ENCODE measurements at regions not wholly inside any gene's neighbourhood (a gene's known extent, or its start where the extent isn't known, plus 50 kb on each side); places are given as distances from the start of the nearest gene placed in this dataset.

DNA sequence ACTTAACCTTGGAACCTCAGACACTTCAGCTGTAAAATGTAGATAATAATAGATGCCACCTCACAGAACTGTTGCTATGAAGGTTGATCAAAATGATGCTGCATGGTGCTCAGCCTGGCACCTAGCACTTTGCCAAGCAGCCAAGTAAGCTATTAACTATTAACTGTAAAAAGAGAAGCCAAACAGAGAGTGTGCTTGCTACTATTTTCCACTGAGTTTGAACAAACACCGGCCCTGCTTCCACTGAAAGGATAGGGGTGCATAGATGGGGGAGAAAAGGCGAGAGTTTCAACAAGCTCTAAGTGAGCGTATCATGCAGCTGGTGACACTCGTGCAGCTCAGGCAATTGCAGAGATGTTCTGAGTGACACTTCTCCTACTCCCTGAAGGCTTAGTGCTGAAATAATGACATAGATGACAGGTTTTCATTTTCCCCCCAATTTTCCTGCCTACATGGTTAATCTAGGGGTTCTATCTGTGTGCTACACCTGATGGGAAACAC is 78.2 kb downstream of the GPR88 start:
- TF ChIP-seq, protein P1, sequence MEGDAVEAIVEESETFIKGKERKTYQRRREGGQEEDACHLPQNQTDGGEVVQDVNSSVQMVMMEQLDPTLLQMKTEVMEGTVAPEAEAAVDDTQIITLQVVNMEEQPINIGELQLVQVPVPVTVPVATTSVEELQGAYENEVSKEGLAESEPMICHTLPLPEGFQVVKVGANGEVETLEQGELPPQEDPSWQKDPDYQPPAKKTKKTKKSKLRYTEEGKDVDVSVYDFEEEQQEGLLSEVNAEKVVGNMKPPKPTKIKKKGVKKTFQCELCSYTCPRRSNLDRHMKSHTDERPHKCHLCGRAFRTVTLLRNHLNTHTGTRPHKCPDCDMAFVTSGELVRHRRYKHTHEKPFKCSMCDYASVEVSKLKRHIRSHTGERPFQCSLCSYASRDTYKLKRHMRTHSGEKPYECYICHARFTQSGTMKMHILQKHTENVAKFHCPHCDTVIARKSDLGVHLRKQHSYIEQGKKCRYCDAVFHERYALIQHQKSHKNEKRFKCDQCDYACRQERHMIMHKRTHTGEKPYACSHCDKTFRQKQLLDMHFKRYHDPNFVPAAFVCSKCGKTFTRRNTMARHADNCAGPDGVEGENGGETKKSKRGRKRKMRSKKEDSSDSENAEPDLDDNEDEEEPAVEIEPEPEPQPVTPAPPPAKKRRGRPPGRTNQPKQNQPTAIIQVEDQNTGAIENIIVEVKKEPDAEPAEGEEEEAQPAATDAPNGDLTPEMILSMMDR (IDR thresholded peaks at IDR 0.05; ENCODE audit: borderline replicate concordance, control extremely low read depth, extremely low read depth, insufficient read depth, missing control alignments) = no peak
- in situ Hi-C loops (cut with MboI; ENCODE audit: low sequenced_read_pairs, unreplicated experiment) = no loop called here
- no peak for DNase-seq (ENCODE audit: low spot score)

DNA sequence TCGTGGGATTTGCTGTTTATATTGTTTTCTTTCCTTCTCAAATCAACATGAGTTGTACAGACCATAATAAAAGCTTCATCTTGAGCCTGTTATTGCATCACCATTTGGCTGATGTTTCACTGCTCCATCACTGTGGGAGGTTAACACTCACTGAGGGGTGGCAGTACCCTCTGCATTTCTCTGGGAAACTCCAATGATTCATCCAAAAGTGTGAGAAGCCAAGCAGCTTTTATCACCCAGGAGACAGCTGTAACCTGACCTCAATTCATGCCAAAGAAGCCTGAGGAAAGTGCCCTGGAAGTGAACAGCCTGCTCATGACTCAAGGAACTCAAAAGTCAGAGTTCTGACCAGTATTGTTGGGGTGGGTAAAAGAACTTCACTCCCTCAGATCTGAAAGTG is 84.1 kb downstream of the GPR88 start:
- in situ Hi-C loops (cut with MboI; ENCODE audit: low sequenced_read_pairs, unreplicated experiment) = no loop called here

DNA sequence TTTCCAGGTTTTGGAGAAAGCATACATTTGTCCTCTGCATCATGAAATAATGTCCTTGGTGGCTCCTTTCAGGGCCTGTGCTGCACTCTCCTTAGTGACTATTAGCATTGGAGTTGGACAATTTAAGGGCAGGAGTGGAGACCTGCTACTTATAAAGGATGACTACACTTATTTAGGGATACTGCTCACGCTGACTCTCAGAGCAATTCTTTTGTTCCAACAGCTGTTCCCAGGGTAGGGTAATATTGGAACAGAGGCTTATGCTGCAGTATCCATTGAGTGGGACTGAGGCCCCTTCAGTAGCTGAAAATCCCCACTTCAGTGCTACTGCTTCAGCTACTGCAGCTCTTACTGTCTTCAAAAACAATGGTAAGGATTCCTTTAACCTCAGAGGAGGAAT is 84.6 kb downstream of the GPR88 start:
- TF ChIP-seq, protein P1 (IDR thresholded peaks at IDR 0.05; ENCODE audit: borderline replicate concordance, control extremely low read depth, extremely low read depth, insufficient read depth, missing control alignments) = no peak
- in situ Hi-C loops (cut with MboI; ENCODE audit: low sequenced_read_pairs, unreplicated experiment) = no loop called here
- DNase-seq (ENCODE audit: low spot score) = no peak

More for the DNA sequence above, 84.1 kb downstream of the GPR88 start:
- TF ChIP-seq, protein P1 (IDR thresholded peaks at IDR 0.05; ENCODE audit: borderline replicate concordance, control extremely low read depth, extremely low read depth, insufficient read depth, missing control alignments) = no peak
- no peak for DNase-seq (ENCODE audit: low spot score)

DNA sequence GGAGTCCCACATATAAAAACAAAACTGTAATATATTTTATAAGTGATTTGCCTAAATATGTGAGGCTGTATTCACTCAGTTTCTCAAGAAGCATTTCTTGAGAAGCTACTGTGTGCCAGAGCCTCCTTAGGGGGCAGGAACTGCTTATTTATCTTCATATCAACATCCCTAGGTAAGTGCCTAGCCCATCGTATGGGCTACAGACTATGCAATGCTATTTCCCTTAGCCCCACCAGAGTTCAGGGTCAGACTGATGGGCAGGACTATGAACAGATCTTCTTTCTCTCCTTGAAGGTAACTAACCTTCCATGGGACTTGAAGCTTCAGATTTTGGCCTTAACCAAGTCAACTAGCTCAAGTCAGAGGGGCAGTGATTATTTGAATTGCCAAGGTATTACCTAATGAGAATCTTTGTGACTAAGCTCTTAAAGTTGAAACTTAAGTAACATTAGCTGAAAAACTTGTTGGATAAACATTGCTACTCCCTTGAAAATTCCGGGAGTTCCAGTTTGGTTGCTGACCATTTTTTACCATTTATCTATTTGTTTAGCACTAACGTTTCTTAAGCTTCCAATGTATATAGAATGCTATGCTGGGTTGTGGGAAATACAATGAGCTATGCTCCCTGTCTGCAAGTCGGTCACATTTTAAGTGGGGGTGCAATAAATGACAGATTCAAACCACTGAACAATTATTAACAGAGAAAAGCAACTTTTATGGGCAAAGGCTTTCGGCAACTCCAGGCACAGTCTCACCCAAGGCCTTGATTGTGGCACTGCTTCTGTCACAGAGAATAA is 85.2 kb downstream of the GPR88 start:
- TF ChIP-seq, protein P1 (IDR thresholded peaks at IDR 0.05; ENCODE audit: borderline replicate concordance, control extremely low read depth, extremely low read depth, insufficient read depth, missing control alignments) = no peak
- in situ Hi-C loops (cut with MboI; ENCODE audit: low sequenced_read_pairs, unreplicated experiment) = no loop called here
- DNase-seq (ENCODE audit: low spot score) = no peak

DNA sequence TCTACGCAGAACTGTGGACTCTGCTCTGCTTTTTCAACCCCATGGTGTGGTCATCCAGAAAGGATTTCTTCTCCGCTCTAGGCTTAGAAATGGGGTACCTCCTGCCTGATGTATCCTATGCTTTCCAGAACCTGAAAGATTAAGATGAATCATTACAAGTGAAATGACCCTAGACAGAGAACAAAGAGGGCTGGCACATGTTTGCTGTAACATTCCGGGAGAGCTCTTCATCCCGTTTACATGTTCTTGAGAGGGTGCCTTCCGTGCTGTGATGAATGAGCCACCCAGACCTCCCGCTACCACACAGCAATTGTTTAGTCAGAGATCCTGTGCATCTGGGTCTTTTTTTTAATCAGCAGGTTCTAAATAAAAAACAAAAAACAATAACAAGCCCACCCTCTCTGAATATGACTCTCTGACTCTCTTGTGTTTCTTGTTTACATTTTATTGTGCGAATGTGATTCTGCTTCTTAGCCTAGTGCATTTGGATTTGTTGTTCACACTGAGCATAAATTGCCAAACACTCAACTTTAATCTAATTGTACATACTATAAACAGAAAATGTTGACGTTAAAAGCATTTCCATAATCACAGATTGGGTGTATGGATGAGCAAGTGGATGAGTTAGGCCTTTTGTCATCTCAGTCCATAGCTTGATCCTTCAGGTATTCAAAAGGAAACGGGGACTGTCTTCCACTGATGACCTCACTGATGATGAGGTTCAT is 87.1 kb downstream of the GPR88 start:
- TF ChIP-seq, protein P1 (IDR thresholded peaks at IDR 0.05; ENCODE audit: borderline replicate concordance, control extremely low read depth, extremely low read depth, insufficient read depth, missing control alignments) = no peak
- in situ Hi-C loops (cut with MboI; ENCODE audit: low sequenced_read_pairs, unreplicated experiment) = no loop called here
- no peak for DNase-seq (ENCODE audit: low spot score)

DNA sequence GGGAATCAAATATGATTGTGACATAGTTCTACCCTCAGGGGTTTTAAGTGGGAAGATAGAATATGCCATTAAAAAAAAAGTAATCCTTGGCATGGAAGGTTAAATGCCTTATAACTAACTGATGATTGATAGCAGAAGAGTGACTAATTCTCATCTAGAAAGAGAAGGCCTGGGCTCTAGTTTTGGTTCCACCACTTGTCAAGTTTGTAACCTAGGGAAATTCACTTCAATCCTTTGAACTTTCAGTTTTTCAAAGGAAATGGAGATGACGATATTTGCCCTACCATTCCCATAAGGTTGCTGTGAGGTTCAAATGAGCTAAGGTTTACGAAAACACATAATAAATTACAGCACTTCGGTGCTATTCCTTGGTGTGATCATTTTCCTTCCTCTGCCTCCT is 88.5 kb downstream of the GPR88 start:
- in situ Hi-C loops (cut with MboI; ENCODE audit: low sequenced_read_pairs, unreplicated experiment) = no loop called here
- no peak for DNase-seq (ENCODE audit: low spot score)
- TF ChIP-seq, protein P1 (IDR thresholded peaks at IDR 0.05; ENCODE audit: borderline replicate concordance, control extremely low read depth, extremely low read depth, insufficient read depth, missing control alignments) = no peak
